ENCODE measurements at regions not wholly inside any gene's neighbourhood (a gene's known extent, or its start where the extent isn't known, plus 50 kb on each side); places are given as distances from the start of the nearest gene placed in this dataset.

DNA sequence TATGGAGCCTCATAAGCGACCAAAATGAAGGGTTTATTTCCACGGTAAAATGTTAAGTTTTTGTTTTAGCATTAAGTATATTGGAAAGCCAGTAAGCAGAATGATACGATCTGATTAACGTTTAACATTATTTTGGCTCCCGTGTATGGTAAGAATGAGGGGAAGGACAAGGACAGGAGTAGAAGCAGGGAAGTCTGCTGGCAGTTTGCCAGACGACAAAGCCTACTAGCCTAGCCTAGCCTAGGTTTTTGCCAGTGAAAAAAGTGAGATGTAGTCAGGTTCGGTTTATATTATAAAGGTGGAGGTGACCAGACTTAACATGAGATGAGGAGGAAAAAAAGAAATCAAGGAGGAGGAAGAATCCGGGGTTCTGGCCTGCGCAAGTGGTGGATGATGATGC, 78.9 kb upstream of the ARHGAP32 start:
- TF ChIP-seq, protein P1, sequence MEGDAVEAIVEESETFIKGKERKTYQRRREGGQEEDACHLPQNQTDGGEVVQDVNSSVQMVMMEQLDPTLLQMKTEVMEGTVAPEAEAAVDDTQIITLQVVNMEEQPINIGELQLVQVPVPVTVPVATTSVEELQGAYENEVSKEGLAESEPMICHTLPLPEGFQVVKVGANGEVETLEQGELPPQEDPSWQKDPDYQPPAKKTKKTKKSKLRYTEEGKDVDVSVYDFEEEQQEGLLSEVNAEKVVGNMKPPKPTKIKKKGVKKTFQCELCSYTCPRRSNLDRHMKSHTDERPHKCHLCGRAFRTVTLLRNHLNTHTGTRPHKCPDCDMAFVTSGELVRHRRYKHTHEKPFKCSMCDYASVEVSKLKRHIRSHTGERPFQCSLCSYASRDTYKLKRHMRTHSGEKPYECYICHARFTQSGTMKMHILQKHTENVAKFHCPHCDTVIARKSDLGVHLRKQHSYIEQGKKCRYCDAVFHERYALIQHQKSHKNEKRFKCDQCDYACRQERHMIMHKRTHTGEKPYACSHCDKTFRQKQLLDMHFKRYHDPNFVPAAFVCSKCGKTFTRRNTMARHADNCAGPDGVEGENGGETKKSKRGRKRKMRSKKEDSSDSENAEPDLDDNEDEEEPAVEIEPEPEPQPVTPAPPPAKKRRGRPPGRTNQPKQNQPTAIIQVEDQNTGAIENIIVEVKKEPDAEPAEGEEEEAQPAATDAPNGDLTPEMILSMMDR (IDR thresholded peaks at IDR 0.05): no peak
- TF ChIP-seq POLR2A (IDR thresholded peaks at IDR 0.05): no peak

All from thyroid gland (tissue), 4 donors.